GM21786 (cell line): ENCODE measurements at regions not wholly inside any gene's neighbourhood (a gene's known extent, or its start where the extent isn't known, plus 50 kb on each side); places are given as distances from the start of the nearest gene placed in this dataset.
"Not testable (repeated sequence)": the region's sequence is repeated elsewhere in the genome, so short reads cannot be mapped to it uniquely, and the experiment has no call there.

Experiments
- ATAC-seq: cut with Tn5 transposase; IDR thresholded peaks from one replicate; pipeline ENCODE4 v1.9.1; 2021; ENCODE audit not compliant: unreplicated experiment

DNA sequence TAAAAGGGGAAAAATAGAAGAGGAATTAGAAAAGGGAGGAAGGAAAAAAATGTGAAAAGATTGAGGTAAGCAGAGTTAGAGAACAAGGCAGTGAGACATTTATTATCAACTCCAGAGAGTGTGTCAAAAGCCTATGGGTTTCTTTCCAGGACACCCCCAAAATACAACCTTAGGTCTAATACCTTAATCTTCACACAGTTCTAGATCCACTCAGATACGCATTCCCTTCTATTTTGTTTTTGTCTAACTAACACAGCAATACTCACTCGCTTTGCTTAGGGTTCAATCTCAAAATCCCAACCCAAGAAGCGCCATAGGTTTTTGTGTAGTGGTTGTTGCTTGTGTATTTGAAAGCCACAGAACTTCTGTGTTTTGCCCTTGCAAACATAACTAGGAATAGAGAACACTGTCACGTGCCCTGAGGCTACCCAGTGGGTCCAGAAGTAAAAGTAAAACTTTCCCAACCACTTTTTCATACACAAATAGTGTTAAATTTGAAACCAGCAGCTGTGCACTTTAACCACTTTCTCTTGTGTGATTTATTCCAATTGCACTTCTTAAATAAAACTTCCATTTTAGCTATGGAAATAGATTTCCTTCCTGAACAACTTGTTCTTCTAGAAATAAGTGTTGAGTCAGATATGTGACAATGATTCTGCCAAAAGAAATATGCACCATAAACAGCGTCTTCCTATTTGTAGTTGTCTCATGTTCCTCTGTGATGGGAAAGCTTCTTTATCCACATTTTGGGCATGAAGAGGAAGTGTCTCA, 414.7 kb upstream of the GHITM start:
- ATAC-seq = peak; percentile 90

DNA sequence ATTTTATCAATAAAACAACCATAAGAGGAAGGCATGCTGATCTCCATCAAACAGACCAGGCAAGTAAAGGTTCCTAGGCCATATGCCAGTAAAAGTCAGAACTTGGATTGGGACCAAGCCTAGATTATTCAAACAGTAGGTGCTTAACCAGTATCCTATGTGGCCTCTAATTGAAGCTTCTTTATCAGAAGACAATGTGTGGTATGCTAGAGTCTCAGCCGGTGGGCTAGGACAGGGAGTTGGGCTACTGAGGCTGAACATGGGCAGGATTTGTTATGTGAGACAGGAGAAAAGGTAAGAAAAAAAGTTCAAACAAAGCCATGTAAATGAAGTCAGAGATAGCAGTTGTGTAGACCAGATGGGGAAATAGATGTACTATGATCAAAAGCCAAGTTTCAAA, 413.7 kb upstream of the GHITM start:
- ATAC-seq = no peak

DNA sequence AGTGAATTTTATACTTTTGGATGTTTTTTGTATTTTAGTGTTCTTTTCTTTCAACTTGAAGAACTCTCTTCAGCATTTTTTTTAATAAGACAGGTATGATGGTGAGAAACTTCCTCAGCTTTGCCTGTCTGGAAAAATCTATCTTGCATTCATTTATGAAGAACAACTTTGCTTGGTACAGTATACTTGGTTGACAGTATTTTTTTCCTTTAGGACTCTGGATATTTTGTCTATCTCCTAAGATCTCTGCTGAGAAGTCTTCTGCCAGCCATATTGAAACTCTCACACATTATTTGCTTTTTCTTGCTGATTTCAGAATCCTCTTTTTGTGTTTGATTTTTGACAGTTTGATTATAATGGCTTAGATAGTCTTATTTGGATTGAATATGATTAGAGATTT, 405.0 kb upstream of the GHITM start:
- no peak for ATAC-seq

- no peak for ATAC-seq
Measured at GRCh38 chr10:83736008-83736407, 403.3 kb upstream of the GHITM start.

- no peak for ATAC-seq
Measured at GRCh38 chr10:83750604-83751003, 388.7 kb upstream of the GHITM start.

DNA sequence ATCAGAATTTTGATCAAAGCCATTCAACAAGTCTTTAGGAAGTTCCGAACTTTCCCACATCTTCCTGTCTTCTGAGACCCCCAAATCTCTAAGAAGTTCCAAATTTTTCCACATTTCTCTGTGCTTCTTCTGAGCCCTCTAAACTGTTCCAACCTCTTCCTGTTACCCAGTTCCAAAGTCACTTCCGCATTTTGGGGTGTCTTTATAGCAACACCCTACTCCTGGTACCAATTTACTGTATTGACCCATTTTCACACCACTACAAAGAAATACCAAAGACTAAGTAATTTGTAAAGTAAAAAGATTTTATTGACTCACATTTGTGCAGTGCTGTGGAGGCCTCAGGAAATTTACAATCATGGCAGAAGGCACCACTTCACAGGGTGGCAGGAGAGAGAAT, 385.8 kb upstream of the GHITM start:
- no peak for ATAC-seq

GRCh38 chr10:83754857-83755256, 384.5 kb upstream of the GHITM start:
- no peak for ATAC-seq

DNA sequence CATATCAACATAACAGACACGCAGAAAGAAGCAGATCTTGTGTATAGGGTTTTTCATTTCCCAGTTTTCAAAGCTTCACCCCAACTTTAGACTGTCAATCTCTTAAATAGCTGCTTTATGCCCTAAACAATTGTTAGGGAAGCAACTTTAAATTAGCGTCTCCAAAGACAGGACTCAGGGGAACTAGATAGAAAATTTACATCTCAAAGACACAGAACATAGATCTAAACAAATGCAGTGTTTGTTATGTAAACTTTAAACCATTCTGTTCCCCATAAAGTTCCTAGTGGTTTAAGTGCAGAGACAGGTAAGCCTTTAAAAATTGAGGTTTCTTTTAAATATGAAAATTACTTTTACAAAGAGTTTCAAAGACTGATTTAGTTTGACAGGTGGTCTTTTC, 379.2 kb upstream of the GHITM start:
- ATAC-seq = no peak

DNA sequence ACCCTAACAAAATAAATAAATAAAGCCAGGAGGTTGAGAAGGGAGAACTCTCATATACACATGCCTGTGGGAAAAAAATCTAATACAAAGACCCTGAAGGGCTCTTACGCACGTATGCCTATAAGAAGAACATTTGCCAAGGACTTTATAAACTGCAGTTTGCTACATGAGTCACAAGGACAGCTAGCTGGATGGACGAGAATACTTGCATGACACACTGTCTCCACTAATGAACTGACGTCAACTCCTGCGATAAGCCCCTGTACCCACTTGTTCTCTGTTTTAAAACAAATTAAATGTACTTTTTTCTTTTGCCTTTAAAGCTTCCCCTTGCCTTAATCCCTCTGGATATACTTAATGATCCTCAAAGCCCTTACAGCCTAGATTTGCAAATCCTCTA, 374.6 kb upstream of the GHITM start:
- no peak for ATAC-seq

DNA sequence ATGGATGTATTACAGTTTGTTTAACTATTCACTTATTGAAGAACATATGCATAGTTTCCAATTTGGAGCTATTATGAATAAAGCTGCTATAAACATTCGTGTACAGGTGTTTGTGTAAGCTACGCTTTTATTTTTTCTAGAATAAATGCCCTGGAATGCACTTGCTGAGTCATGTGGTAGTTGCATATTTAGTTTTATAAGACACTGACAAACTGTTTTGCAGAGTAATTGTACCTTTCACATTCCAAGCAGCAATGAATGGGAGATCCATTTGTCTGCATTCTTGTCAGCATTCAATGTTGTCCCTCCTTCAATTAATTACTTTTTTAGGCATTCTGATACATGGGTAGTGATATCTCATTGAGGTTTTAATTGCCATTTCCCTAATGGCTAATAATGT, 373.6 kb upstream of the GHITM start:
- no peak for ATAC-seq

DNA sequence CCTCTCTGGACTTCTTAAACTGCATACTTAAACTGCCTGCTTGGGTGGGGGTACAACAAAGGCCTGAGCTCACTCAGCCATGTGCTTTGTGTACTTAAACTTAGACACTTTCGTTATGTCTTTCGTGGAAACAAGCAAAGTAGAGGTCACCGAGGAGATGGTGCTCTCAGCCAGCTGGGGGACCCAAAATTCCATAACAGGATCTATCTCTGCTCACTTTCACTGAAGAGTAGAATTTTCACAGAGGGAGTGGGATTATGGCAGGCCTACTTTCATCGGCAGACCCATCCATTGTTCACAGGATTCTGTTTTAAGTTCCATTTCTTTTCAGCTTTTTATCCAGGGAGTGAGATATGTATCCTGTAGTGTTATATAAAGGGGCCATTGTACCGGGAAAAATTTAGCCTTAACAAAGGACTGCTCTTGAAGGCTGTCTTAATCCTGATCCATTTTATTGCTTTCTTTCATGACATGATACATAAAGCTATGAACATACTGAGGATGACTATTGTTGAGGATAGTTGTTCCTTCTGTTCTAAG, 370.0 kb upstream of the GHITM start:
- ATAC-seq = no peak

DNA sequence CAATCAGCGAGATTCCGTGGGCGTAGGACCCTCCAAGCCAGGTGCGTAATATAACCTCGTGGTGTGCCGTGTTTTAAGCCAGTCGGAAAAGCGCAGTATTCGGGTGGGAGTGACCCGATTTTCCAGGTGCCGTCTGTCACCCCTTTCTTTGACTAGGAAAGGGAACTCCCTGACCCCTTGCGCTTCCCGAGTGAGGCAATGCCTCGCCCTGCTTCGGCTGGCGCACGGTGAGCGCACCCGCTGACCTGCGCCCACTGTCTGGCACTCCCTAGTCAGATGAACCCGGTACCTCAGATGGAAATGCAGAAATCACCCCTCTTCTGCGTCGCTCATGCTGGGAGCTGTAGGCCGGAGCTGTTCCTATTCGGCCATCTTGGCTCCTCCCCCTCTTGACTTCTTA, 352.6 kb upstream of the GHITM start:
- ATAC-seq = not testable (repeated sequence)

DNA sequence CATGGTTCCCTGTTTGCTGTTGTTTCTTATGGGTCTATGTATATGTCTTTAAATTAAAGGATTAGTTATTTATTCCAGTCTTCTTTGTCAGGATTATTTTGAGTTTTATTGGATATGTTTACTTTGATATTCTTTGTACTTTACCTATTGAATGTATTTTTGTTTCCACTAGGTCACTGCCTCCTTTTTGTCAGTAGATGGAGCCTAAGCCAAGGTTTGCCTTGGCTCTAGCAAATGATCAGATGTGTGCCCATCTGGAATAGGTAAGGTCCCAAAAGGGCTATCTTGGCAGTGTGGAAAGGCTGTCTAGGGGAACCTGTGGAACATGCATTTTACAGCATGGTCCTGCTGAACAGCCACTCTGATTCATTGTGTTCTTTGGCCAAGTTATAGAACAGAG, 337.3 kb upstream of the GHITM start:
- ATAC-seq = no peak

DNA sequence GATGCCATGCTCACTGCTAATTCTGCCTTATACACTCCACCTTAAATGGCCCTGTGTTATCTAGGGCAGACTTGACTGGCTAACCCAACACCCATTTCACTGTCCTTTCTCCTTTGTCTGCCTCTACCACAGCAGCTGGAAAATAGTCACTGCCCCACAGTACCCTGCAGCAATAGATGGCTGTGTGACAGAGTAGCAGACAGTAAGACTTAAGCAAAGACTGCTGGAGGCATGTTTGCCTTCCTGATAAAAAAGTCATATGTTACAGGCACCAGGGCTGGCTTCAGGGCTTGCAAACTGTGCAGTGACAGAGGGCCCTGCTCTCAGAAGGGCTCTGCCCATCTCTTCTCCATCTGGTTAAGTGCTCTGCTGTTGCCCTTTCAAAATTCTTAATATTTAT, 332.6 kb upstream of the GHITM start:
- no peak for ATAC-seq

DNA sequence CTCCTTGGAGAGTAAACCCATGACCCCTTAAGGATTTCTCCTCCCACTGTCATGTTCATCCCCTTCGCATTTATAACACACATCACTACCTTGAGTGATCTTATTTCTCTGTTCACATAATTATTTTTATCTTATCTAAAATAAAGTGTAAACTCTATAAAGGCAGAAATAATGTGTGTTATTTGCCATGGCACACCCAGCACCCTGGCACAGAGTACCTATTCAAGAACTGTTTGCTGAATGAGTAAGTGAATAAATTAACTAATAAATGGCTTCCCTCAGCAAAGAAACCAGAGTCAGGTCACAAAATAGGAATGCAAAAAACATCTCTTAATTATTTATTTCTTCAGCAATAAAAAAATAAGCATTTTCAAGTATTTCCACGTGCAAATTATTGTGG, 330.3 kb upstream of the GHITM start:
- no peak for ATAC-seq

DNA sequence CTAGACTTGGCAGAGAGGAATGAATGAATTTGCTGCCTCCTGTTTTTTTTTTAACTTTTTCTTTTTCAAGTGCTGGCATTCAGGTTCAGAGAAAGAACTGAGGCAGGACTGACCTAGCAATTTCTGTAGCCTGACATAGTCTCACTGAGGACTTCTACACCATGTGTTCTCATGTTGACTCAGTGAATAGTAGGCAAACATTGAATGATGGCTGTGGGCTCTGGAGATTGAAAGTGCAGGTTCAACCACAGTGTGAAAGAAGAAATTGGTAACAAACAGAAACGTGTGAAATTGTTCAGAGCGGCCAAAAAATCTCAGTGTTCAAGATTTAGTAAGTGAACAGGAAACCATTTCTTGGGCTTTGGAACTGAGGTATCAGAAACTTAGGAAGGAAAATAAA, 322.4 kb upstream of the GHITM start:
- ATAC-seq = peak; percentile 86

DNA sequence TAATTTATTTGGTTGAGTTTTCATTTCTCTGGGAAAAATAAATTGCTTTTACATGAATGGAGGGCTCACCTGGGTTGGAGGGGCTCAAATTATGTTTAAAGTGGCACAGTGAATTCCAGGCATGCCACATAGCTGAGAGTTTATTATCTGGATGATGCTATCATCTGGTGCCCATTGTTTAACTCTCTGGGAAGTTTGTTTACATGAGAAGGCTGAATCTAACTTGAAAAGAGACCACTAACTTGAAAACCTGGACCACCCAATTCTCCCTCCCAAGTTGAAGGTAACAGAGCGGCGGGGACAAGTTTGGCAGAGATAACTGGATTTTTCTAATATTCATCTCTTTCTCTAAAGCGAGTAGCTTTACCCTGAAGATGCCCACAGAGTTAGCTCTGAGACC, 321.5 kb upstream of the GHITM start:
- no peak for ATAC-seq

GRCh38 chr10:83819609-83820008, 319.7 kb upstream of the GHITM start:
- ATAC-seq = no peak

DNA sequence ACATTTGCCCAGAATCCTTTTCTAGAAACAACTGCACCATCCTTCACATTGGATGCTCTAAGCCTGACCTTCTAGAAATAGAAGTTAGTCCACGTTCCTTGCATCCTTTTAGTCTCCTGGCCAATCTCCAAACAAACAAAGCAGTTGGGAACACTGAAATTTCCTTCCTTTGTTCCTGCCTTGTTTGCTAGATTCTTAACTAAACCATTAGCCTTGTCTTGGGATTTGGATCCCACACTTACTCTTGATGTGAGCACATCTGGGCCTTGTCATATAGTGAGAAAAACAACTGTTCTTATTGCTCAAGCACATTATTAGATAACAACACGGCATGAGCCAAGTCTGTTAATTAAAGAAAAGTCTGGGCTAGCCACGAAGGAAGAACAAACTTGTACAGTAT, 319.3 kb upstream of the GHITM start:
- no peak for ATAC-seq

GRCh38 chr10:83824099-83824498, 315.2 kb upstream of the GHITM start:
- ATAC-seq = no peak

GRCh38 chr10:83834096-83834495, 305.2 kb upstream of the GHITM start:
- no peak for ATAC-seq

DNA sequence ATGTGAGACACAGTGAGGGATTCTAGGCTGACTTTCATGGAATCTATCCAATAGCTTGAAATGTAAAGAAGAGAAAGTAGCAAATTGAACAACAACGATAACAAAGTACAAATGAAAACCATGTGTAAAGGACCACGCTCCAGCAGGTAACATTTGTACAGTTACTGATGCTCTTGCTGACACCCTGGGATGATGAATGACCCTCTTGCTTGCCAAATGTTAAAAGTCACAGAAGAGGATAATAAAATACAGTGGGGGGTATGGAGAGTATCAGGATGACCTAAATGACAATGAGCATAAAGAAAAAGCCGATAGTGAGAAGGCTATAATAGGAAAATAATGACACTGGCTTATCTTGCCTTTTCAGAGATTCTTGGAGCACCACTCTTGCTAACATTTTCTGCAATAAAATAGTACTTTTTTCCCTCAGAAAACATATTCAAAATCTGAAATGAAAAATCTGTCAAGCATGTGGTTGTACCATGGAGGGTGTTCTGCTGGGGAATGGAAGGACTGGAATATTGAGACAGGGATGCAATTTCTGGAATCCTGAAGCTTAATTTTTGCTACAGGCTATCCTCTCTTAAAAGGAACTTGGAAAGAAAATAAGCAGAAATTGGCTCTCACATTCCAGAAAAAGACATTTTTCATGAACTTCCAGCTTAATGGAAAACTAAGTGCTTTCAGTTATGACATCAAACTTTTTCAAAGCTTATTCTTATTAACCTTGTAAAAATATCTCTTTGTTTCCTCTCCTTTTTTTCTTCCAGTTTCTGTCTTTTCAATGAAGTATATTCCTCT, 303.2 kb upstream of the GHITM start:
- no peak for ATAC-seq
